Endothelial cell of umbilical vein (primary cell): ENCODE measurements at regions not wholly inside any gene's neighbourhood (a gene's known extent, or its start where the extent isn't known, plus 50 kb on each side); places are given as distances from the start of the nearest gene placed in this dataset.

Experiments
- BruUV-seq: library from RNA; stranded (reverse); fragments of 400-500 nt; replicated peaks from 2 replicates; lab custom pipeline; 2021; lab: Mats Ljungman, UMichigan
- CTCF ChIA-PET: fragments of 300-600, 350-600 bp; sonication (Branson Sonifier 250); formaldehyde crosslinking; loops from one replicate; lab custom pipeline; 2021; ENCODE audit warnings: antibody characterized with exemption, inconsistent platforms; lab: Charles Lee
- POLR2A ChIA-PET: fragments of 300-600, 350-600 bp; sonication (Branson Sonifier 250); formaldehyde crosslinking; loops from one replicate; lab custom pipeline; 2021; ENCODE audit warnings: antibody characterized with exemption, inconsistent platforms; lab: Charles Lee
- DNase-seq: peaks from one replicate; pipeline ENCODE4 v3.0.0-alpha.2; 2011; ENCODE audit warnings: low read depth, low spot score
- FAIRE-seq: peaks from 2 replicates; lab custom pipeline; 2011; peaks lifted over from hg19 to GRCh38; lab: Jason Lieb, UNC
- H2AFZ ChIP-seq: 2 replicates; pipeline ENCODE4 v1.6.0; 2012; ENCODE audit warnings: low read depth, low read length, control low read depth, inconsistent platforms
- H3K27ac ChIP-seq: 2 replicates; pipeline ENCODE4 v1.5.1; 2011; ENCODE audit warnings: low read depth, mild to moderate bottlenecking, control low read depth, low read length, moderate library complexity; ENCODE audit not compliant: insufficient read depth
- H3K27me3 ChIP-seq, 2 experiments: 2 replicates each; pipeline versions ENCODE4 v1.6.0 to v1.6.1; 2011; ENCODE audit warnings: low read length in 2 of 2, mixed read lengths in 1 of 2; ENCODE audit not compliant: control insufficient read depth in 2 of 2, insufficient read depth in 2 of 2
- H3K36me3 ChIP-seq, 2 experiments: 2 replicates in 1 of 2; 3 replicates in 1 of 2; pipeline ENCODE4 v1.5.1; 2011; ENCODE audit warnings: low read length in 2 of 2, mild to moderate bottlenecking in 1 of 2, moderate library complexity in 1 of 2; ENCODE audit not compliant: control insufficient read depth in 2 of 2, insufficient read depth in 2 of 2; ENCODE audit errors: extremely low read depth in 1 of 2
- H3K4me1 ChIP-seq: 3 replicates; pipeline ENCODE4 v1.5.1; 2011; ENCODE audit warnings: mild to moderate bottlenecking, low read length; ENCODE audit not compliant: control insufficient read depth, insufficient read depth; ENCODE audit errors: extremely low read depth
- H3K4me2 ChIP-seq: 2 replicates; pipeline ENCODE4 v1.6.1; 2011; ENCODE audit warnings: low read length, control low read depth, mixed read lengths; ENCODE audit not compliant: insufficient read depth
- H3K4me3 ChIP-seq, 3 experiments: fragments of 200-600 bp in 1 of 3; sonication (generic), shearing (Covaris generic) in 1 of 3; replicated peaks in 1 of 3; 2 replicates each; pipeline ENCODE4 v1.5.1; 2011 to 2016; ENCODE audit warnings: control low read depth in 3 of 3, low read length in 3 of 3, mild to moderate bottlenecking in 2 of 3, inconsistent platforms in 1 of 3, low read depth in 1 of 3, moderate library complexity in 1 of 3; ENCODE audit not compliant: insufficient read depth in 1 of 3
- H3K79me2 ChIP-seq: 2 replicates; pipeline ENCODE4 v1.6.0; 2012; ENCODE audit warnings: low read length, inconsistent platforms; ENCODE audit not compliant: control insufficient read depth, insufficient read depth
- H3K9ac ChIP-seq: replicated peaks from 2 replicates; pipeline ENCODE3; 2011; ENCODE audit warnings: low read length, control low read depth; ENCODE audit not compliant: insufficient read depth; ENCODE audit errors: extremely low read depth
- H3K9me1 ChIP-seq: replicated peaks from 3 replicates; pipeline ENCODE4 v1.6.0; 2011; ENCODE audit warnings: mild to moderate bottlenecking, low read length; ENCODE audit not compliant: control insufficient read depth, insufficient read depth; ENCODE audit errors: extremely low read depth
- H3K9me3 ChIP-seq: replicated peaks from 2 replicates; pipeline ENCODE4 v1.5.1; 2012; ENCODE audit warnings: low read length, inconsistent platforms; ENCODE audit not compliant: control insufficient read depth, insufficient read depth
- H4K20me1 ChIP-seq: replicated peaks from 2 replicates; pipeline ENCODE3; 2011; ENCODE audit warnings: mild to moderate bottlenecking, low read length; ENCODE audit not compliant: control insufficient read depth, insufficient read depth; ENCODE audit errors: extremely low read depth
- CTCF ChIP-seq, 2 donors: IDR thresholded peaks; 1 replicate in 1 of 2; 2 replicates in 1 of 2; pipeline ENCODE4 v1.5.1; 2011; ENCODE audit warnings: low read length in 2 of 2, mild to moderate bottlenecking in 2 of 2, moderate library complexity in 2 of 2, control low read depth in 1 of 2, inconsistent platforms in 1 of 2, low read depth in 1 of 2; ENCODE audit not compliant: insufficient read depth in 1 of 2; ENCODE audit errors: extremely low read depth in 1 of 2
- EZH2 ChIP-seq: IDR thresholded peaks from 2 replicates; pipeline ENCODE4 v1.6.1; 2012; ENCODE audit warnings: borderline replicate concordance, low read depth, mild to moderate bottlenecking, moderate library complexity, low read length, inconsistent platforms; ENCODE audit not compliant: severe bottlenecking
- FOS ChIP-seq: IDR thresholded peaks from 2 replicates; pipeline ENCODE4 v1.6.1; 2011; ENCODE audit warnings: mild to moderate bottlenecking, low read length, moderate library complexity, borderline replicate concordance; ENCODE audit not compliant: insufficient read depth
- GATA2 ChIP-seq: IDR thresholded peaks from 2 replicates; pipeline ENCODE4 v1.7.0; 2011; ENCODE audit warnings: low read depth, mild to moderate bottlenecking, moderate library complexity, mixed read lengths, low read length; ENCODE audit not compliant: insufficient read length, insufficient read depth
- JUN ChIP-seq: IDR thresholded peaks from 2 replicates; pipeline ENCODE4 v1.6.1; 2011; ENCODE audit warnings: borderline replicate concordance, low read depth; ENCODE audit not compliant: insufficient read length, insufficient read depth
- MAX ChIP-seq: IDR thresholded peaks from 2 replicates; pipeline ENCODE4 v1.6.1; 2011; ENCODE audit not compliant: insufficient read depth, insufficient read length
- MYC ChIP-seq: IDR thresholded peaks from one replicate; pipeline ENCODE4 v1.6.1; 2011; ENCODE audit warnings: mild to moderate bottlenecking, low read depth, low read length
- POLR2A ChIP-seq: IDR thresholded peaks from 2 replicates; pipeline ENCODE4 v1.6.1; 2012; ENCODE audit warnings: low read depth, mild to moderate bottlenecking, control low read depth, low read length
- POLR2AphosphoS5 ChIP-seq: IDR thresholded peaks from 2 replicates; pipeline ENCODE4 v1.6.1; 2012; ENCODE audit warnings: low read depth, mild to moderate bottlenecking, control low read depth, low read length, moderate library complexity; ENCODE audit not compliant: insufficient read depth
- dilution Hi-C: fragments of 300-500 bp; cut with MboI; formaldehyde crosslinking; loops from one replicate; pipeline ENCODE4 v1.15.0; 2019; ENCODE audit warnings: low sequenced_read_pairs; ENCODE audit not compliant: extremely low pct_ligation_motif_present
- intact Hi-C: fragments of 100-400 bp; cut with micrococcal nuclease; formaldehyde crosslinking; loops from one replicate; pipeline ENCODE4 v1.10.0; 2022

- Histone ChIP-seq H3K27ac (no peak overlapping the region), H3K9me1 (no peaks in the 10 kb centered on the region), H3K9me3 (no peaks in the 10 kb centered on the region), H3K9ac (no peak overlapping the region), H2AFZ (no peak overlapping the region), H3K79me2 (no peaks in the 10 kb centered on the region), H3K4me3 (no peak overlapping the region), H3K4me2 (no peak overlapping the region), H3K4me1 (peaks cover 16% of the 10 kb centered on the region), H3K36me3 (no peaks in the 10 kb centered on the region), H4K20me1 (no peaks in the 10 kb centered on the region), H3K27me3 (no peaks in the 10 kb centered on the region)
- no TSS peak for BruUV-seq
- ChIA-PET POLR2A (no interaction called here), CTCF (interaction anchor here (1.3 kb wide), 1 partner anchor 33 kb away, joined by 3 read pairs; no protein-coding TSS in a partner anchor)
- no peak for FAIRE-seq
- dilution Hi-C loops (no loop called here), intact Hi-C loops (no loop called here)
- TF ChIP-seq CTCF (IDR thresholded peaks at IDR 0.05; ENCODE audit: extremely low read depth in 1 of 2, insufficient read depth in 1 of 2, low read depth in 1 of 2, low read length in 2 of 2) = no peak
- no peak for TF ChIP-seq JUN
- no peak for TF ChIP-seq MAX
- no peak for TF ChIP-seq FOS
- no peak for TF ChIP-seq MYC
- no peak for TF ChIP-seq POLR2A
- no peak for TF ChIP-seq EZH2
- TF ChIP-seq POLR2AphosphoS5 = no peak
- TF ChIP-seq GATA2 = no peak
- no peak for DNase-seq
These were observed 490.4 kb upstream of the SEMA3A start for GRCh38 chr7:84684836-84685480.
